Kasumi-1 (cell line): ENCODE measurements at regions not wholly inside any gene's neighbourhood (a gene's known extent, or its start where the extent isn't known, plus 50 kb on each side); places are given as distances from the start of the nearest gene placed in this dataset.

Experiments
- DNase-seq, 2 experiments: peaks; one replicate each; lab custom pipeline; 2025; lab: John Stamatoyannopoulos, UW

DNA sequence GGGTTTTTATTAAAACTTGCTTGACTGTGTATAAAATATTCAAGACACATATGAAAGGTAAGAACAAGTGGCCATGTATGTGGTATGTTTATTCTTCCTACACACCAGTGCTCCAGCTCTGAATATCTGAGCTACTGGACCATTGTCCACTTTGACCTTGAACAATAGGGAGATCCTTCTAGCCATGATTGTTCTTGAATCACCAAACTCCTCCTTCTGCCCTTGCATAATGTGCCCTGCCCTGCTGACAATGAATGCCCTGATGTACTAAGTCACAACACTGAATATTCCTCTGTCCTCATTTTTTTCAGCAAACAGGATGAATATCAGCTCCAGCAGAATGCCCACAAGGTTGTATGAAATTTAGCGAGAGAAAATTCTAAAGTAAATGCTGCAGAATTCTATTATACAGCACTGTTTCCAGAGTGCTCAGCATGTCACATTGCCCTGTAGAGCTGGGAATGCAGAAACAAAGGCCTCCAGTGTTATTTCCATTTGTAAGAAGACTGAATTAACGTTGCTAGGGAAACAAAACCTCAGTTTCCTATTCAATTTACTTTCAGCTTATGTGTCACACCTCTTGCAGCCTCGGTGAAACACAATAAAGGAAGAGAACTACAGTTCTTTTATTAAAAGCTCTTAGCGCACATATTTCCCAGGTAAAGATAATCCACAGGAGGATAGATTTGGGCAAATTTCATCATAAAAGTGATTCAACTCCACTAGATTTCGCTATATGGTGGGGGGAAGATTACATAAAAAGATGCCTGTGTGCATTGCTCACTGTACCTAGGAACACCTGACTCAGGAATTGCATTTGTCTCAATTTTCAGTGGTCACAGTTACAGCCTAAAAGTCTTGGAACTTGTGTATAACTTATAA, 187.4 kb upstream of the ATP1B1 start:
- no peak for DNase-seq

DNA sequence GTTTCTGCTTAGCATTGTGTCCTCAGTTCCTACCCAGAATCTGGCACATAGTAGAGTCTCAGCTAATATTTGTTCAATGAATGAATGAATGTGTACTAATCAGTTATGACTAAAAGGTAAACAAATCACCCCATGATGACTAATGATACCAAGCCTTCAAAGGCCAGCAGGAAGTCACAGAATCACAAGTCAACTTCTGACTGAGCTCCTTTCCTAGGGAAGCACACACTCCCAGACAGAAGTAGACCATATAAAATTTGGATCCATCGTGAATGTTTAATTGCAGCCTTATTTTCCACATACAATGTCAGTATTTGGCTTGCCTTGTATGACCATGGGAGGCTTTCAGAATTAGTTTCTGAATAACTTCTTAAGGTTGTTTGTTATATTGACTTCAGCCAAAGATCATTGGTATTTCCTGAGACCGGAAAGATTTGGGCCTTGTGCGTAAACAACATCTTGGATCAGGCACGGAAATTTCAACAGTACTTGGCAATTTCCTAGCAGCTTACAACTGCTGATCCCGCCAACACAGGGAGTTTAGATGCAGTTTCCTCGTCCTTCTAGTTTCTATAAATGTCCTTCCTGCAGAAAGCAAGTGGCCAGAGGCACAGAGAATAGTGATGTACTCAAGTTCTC, 185.9 kb upstream of the ATP1B1 start:
- no peak for DNase-seq

DNA sequence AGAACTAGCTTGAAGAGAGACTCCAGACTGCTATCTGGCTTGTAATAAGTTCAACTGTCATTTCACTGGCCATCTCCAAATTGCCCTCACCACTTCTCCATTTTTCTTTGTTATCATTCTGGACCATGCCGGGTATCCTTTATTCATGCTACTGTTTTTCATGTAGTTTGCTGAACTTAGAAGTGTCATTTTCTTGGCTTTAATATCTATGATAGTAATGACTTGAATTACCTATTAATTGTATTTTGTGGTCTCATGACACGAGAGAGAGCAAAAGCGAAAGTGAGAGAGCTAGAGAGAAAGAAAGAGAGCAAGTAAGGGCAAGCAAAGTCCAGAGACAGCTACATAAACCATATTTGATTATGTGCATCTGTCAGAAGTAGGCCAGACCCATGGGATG, 184.9 kb upstream of the ATP1B1 start:
- no peak for DNase-seq

DNA sequence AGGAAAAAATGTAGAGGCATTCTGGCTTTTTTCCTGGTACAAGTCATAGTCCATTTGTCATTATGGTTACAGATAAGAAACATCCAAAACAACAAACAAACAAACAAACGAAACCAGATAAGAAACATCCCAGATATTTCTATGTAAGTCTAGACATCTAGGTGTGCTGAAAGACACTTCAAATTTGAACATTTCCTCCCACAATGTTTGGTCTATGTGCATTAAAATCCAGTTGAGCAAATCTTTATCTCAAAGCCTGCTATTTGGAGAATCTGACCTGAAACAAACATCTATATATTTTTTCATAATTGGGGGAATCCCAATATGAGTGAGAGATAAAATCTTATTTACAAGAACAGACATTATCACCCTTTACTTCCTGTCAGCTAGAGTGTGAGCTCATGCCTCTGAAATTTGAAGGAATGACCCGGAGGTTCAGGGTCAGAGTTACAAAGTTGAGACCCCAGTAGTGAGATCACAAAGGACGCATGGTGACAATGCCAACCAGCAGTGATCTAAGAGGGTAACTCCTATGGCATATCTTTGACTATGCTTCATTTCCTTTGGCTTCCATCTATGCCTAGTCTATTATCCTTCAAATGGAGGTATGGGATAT, 182.9 kb upstream of the ATP1B1 start:
- no peak for DNase-seq

DNA sequence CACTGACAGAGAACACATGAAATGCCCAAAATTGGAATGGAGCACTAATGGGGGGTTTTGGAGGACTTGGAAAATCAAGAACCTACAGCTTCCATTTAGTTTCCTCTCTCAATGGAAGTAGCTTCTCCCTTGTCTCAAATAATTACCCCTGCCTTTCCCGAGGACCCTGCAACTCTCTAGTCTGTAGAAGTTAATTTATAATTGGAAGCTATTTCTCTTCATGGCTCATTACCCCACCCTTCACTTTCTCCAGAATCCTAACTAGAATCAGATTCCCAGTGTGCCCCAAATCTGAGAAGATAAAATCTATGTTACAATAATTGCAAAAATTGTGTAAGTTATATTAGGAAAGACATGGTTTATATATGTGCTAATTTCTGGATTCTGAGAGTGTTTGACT, 181.5 kb upstream of the ATP1B1 start:
- DNase-seq, result no peak

DNA sequence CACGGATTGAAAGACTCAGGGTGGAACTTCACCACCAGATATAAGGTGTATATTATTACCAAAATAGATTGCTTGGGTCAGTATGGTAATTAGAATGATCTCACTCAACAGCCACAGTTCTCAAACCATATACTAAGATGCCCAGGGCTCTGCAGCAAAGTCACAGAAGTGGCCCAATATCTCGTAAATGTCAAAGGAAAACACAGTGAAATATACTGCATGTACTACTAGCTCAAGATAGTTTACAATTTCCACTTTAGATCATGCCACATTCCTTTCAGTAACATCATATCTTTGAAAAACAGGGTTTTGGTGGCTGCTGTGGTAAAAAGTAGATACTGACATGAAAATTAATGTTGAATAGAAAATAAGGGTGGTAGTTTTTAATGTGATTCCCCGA, 180.3 kb upstream of the ATP1B1 start:
- no peak for DNase-seq

DNA sequence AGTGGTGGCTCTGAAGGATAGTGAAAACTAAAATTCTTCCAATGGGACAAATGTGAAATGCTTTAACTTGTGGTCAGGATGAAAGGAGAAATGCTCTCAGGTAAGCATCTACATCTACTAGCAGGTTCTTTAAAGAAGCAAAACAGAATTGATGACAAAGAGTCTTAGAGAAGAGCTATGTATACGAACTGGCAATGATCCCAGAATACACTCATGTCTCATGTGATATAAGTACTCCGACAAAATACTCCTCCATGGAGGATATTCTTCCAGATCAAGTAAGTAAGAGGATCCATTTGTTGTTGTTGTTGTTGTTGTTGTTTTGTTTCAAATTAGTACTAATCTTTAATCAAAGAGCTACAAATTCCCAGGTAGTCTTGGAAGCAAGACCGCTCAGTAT, 174.0 kb upstream of the ATP1B1 start:
- no peak for DNase-seq

DNA sequence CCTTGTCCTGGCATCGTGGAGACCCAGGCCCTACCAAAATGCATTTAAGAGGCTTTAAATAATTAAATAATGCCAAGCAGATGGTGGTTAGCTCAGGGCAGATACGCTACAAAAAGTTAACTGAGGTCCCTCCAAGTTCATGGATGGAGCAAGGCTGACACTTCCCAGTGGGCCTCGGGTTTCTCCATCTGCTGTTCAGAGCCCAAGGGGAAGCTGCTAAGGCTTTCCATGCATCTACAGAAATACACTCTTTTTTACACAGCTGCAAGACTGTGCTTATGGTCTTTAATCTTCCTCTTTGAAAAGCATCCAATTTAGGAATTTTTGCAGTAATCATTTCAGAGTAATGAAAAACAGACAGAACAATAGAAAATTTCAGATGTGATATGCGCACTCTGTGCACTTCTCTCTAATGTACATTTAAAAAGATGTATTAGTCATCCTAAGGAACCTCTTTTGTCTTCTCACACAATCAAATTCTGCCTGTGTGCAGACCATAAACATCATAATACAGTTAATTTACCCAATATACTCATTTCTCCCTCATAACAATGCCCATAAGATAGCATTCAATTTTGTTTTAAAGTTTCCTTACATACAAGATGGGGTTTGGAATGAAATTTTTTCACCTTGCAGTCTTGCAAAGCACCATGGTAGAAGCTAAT, 173.2 kb upstream of the ATP1B1 start:
- DNase-seq, result no peak

DNA sequence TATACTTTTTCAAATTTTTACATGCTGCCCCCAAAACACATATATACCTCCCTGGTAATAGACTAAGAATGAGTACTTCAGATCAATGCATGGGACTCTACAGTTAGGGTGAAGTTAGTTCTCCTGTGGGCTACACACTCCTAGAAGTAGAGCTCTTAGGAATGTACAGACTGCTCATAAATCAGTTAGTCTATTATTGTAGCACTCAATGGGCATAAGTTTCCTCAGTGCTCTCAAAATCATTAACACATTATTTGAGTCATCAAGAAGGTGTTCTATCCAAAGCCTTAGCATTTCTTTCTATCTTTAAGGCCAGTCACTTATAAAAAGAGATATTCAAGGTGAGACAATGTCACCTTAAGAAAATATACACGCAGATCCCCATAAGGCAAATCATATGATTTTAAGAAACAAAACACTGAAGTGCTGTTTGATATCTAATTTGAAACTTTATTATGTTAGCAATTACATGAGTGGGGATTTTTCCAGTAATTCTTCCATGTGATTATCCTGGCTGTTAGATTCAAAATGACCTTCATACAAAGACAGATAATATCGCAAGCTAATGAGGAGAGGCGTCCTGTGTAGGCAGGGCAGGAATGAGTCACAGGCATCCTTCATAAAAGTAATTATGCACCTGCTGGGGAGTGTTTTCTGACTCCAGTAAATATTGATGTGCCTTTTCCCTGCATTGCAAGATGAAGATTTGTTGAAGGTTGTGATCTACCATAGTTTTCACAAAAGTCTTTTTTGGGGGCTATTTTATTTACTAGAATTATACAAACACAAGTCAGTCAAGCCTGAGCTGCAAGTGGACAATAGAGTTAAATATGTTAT, 167.2 kb upstream of the ATP1B1 start:
- DNase-seq, result no peak

DNA sequence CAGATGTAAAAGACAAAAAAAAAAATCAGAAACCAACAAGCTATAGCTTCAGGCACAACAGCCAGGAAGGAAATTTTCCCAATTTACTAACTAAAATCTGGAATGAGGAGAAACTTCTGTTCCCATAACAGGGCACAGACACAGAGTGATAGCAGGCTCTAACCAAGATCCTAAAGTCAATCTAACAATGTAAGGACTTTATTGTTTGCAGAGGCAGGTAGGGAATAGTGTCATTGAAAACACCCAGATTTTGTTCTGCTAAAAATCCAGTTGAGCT, 166.6 kb upstream of the ATP1B1 start:
- DNase-seq, result no peak

DNA sequence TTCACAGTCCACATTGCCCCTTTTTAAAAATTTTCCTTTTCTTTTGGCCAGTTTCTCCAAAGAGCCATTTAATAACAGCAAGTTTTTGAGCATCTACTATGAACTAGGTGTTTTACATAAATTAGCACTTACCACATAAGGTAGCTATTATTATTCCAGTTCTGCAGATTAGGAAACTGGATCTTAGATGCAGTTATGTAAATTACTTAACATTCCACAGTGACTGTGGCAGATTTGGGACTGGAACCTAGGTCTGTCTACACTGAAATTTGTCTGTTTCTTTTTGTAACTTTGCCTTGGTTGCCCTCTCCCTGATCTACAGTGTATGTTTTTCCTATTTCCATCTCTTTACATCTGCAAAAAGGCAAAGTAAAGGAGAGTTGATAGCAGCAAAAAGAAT, 164.8 kb upstream of the ATP1B1 start:
- DNase-seq, result no peak

DNA sequence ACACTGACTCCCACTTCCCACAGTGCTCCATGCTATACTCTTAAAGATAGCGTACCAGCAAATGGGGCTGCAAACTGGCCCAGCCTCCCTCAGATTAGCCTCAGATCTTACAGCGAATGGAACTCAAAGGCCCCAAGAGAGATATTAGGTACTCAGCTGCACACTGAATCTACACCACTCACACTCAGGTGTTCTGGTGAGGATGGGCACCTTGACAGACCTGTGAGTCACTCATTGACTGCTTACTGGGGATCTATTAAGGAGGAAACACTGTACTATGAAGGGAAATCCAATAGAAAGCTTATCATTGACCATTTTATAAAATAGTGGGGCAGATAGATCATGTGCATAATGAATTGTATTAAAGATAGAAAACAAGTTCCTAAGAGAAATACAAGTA, 164.3 kb upstream of the ATP1B1 start:
- no peak for DNase-seq

DNA sequence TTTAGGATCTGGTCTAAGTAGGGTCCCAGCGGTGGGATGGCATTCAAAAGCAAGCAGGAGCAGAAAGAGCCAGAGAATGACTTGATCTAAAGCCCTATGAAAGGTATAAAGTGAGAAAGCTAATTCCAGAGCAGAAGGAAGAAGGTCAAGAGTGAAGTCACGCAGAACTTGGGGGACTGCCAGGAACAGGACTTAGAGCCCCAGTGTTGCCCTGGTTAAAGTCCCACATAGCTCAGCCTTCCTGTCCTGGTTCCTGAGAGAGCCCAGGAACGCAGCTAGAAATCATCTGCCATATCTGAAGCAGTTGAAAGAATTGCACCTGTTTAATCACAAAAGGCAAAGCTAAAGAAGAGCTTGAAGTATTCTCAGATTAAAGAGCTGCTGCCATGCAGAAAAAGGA, 160.6 kb upstream of the ATP1B1 start:
- no peak for DNase-seq

DNA sequence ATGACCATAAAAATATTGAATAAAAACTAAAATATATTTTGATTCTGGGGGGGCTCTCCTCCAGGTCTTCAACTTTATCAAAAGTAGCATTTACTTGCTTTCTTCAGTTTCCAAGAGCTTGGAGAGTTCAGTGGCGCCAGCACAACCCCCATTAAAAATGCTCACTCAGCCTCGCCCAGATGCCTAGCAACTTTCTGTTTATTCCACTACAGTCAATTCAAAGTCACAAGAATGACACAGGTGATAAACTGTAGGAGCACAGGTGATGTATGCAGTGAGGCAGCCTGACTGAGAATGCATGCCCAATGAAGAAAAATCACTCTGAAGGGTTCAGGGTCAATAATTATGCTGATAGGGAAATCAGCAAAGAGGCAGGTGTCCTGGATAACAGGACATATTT, 159.4 kb upstream of the ATP1B1 start:
- no peak for DNase-seq

DNA sequence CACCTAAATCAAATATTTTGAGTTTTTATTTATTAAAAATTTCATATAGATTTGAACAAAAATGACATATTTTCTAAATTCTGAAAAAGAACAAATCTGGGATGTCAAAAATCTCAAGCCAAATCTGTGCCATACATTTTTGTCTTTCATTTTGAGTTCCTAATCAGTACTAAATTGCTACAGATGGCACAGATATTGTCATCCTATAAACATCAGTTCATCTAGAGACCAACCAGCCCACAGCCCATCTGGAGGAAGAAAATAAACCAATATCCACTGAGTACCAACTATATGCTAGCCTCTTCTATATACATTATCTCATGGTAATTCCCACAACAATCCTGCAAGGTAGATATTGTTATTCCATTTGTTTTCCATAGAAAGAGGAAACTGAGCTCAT, 156.8 kb upstream of the ATP1B1 start:
- no peak for DNase-seq

DNA sequence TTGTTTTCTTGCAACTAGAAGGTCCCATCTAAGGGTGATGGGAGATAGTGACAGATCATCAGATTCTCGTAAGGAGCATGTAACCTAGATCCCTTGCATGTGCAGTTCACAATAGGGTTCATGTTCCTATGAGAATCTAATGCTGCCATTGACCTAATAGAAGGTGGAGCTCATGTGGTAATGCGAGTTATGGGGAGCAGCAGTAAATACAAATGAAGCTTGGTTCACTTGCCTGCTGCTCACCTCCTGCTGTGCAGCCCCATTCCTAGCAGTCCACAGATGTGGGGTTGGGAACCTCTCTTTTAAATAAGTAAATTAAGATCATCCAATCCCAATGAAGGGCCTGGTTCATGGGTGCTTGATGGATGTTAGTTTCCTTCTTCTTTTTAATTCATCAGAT, 148.7 kb upstream of the ATP1B1 start:
- no peak for DNase-seq

DNA sequence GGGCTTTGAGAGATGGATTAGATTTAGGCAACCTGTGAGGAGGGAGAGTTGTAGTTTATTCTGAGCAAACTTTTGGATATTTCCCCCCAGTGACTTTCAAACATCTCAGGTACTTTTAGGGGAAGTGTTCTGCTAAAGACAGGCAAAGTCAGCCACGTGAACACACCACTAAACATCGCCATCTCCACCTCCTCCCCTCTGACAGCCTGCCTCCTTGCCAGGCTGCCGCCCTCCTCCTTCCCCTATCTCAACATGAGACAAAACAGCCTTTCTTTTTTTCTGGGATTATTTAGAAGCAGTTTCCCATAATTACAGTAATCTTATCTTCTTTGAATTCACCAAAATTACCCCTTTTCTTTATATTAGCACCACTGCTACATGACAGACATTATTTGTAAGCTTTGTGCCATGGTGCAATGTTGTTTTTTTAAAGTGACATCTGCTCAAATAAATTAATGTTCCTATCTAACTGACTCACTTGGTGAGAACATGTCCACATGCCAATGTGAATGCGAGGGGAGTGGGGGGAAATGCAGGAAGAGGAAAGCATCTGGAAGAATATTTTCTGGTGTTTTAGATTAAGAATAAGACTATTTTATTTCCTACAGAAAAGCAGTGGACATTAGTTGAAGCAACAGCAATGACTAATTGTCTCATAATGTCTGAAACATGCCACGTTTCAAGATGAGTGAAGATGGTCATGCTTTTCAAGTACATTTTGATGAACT, 147.8 kb upstream of the ATP1B1 start:
- no peak for DNase-seq

DNA sequence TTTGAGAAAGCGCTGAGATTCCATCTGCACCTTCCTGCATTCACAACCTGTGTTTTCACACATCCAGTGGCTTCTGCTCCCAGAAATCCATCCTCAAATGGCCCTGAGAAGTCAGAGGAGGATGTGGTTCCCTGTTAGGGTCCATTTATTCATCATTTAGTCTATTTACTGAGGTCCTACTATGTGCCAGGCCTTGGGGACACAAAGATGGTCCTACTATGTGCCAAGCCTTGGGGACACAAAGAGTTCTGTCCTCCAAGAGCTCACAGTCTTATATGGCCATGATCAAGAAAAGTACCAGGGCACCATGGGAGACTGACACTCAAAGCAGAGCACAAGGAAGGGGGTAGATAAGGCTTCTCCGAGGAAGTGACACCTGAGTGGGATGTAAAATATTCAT, 147.1 kb upstream of the ATP1B1 start:
- DNase-seq, result no peak

DNA sequence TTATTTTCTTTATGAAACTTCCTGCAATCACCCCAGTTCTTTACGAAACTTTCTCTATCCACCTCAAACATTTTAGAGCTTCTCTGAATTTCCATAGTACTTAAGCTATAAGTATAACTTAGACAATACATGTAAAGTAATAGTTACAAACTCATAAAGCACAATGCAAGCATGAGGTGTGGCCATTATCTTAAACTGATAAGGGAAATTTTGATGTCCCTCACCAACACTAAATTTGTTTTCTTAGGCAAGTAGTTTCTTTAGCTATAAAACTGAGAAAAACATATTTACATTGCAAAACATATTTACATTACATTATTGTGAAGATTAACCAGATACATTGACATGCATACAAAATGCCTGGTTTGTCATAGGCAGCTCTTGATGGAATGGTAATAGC, 146.4 kb upstream of the ATP1B1 start:
- no peak for DNase-seq

DNA sequence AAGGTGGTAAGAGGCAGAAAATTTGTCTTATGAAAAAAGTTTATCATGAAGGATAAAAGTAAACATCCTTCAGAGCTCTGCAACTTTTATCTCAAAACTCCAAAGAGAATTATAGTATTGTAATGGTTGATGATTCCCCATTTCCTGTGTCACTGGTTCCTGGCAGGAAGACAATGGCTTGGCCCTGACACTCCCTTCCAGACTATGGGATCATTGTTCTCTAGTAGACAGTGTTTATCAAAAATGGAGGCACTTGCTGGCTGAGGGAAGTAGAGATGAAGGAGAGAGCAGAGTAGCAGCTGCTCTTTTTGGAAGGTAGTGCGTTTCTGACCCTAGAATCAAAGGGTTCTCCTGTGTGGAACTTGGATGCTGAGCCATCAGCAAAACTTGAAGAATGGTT, 145.9 kb upstream of the ATP1B1 start:
- no peak for DNase-seq

DNA sequence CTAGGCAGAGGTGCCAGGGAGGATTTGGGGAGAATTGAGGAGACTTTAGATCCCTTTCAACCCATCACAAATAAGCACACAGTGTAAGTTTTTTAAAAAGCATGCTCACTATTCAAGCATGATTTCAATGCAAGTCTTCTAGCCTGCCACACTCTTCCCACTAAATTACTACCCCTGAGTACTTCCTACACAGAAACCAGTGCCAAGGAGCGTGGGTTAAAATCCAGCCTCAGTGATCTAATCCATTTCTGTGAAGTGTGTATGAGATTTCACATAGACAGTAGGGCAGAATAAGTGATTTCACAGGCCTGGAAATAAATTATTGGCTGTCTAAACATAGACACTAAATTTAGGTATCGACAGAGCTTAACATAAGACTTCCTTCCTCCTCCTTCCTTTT, 142.9 kb upstream of the ATP1B1 start:
- no peak for DNase-seq

DNA sequence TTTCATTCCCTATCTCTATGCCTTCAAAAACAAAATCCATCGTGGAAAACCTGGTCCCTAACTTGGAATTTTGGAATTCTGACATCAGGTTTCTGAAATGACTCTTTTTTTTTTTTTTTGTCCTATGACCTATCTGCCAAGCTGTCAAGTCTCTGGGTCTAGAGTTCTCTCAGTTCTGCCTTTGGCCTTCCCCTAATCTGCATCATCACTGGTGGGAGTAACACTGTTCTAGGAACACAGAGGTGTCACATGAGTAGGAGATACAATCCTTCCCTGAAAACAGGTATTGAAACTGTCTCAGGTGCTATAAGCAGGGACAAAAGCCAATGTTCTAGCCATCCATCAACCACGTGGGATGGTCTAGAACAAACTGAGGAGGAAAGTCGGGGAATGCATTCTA, 142.0 kb upstream of the ATP1B1 start:
- no peak for DNase-seq
